ENCODE measurements at regions not wholly inside any gene's neighbourhood (a gene's known extent, or its start where the extent isn't known, plus 50 kb on each side); places are given as distances from the start of the nearest gene placed in this dataset.

- no peaks in the 10 kb centered on the region for H3K27me3 ChIP-seq (ENCODE audit: control insufficient read depth, insufficient read depth, low read length)
- FAIRE-seq (peak; percentile 97), DNase-seq (ENCODE audit: low read depth) (no peak)
- no peak for TF ChIP-seq CTCF (IDR thresholded peaks at IDR 0.05; ENCODE audit: insufficient read depth, low read length, severe bottlenecking)
- no peaks in the 10 kb centered on the region for H3K36me3 ChIP-seq (ENCODE audit: control insufficient read depth, insufficient read depth, low read length)
- H3K4me3 ChIP-seq (ENCODE audit: low read depth, low read length): no peak overlapping the region
Measured at GRCh38 chr22:49213731-49214352, 613.8 kb downstream of the BRD1 start.

- no peaks in the 10 kb centered on the region for H3K36me3 ChIP-seq (ENCODE audit: control insufficient read depth, insufficient read depth, low read length)
- H3K4me3 ChIP-seq (ENCODE audit: low read depth, low read length): no peak overlapping the region
- FAIRE-seq (no peak), DNase-seq (ENCODE audit: low read depth) (no peak)
- H3K27me3 ChIP-seq (ENCODE audit: control insufficient read depth, insufficient read depth, low read length): no peaks in the 10 kb centered on the region
- no peak for TF ChIP-seq CTCF (IDR thresholded peaks at IDR 0.05; ENCODE audit: insufficient read depth, low read length, severe bottlenecking)
Measured at GRCh38 chr22:49212466-49212865, 615.2 kb downstream of the BRD1 start.

GRCh38 chr22:49212002-49212401 lies 615.7 kb downstream of the BRD1 start:
- no peaks in the 10 kb centered on the region for H3K36me3 ChIP-seq (ENCODE audit: control insufficient read depth, insufficient read depth, low read length)
- no peak for DNase-seq (ENCODE audit: low read depth)
- no peaks in the 10 kb centered on the region for H3K27me3 ChIP-seq (ENCODE audit: control insufficient read depth, insufficient read depth, low read length)
- no peak for TF ChIP-seq CTCF (IDR thresholded peaks at IDR 0.05; ENCODE audit: insufficient read depth, low read length, severe bottlenecking)
- FAIRE-seq: no peak
- no peak overlapping the region for H3K4me3 ChIP-seq (ENCODE audit: low read depth, low read length)

- TF ChIP-seq CTCF (IDR thresholded peaks at IDR 0.05; ENCODE audit: insufficient read depth, low read length, severe bottlenecking): no peak
- H3K27me3 ChIP-seq (ENCODE audit: control insufficient read depth, insufficient read depth, low read length): no peaks in the 10 kb centered on the region
- H3K4me3 ChIP-seq (ENCODE audit: low read depth, low read length): no peak overlapping the region
- DNase-seq (ENCODE audit: low read depth): no peak
- FAIRE-seq: no peak
- H3K36me3 ChIP-seq (ENCODE audit: control insufficient read depth, insufficient read depth, low read length): no peaks in the 10 kb centered on the region
Measured at GRCh38 chr22:49211176-49211575, 616.5 kb downstream of the BRD1 start.

- no peak for DNase-seq (ENCODE audit: low read depth)
Measured at GRCh38 chr22:49210606-49211005, 617.1 kb downstream of the BRD1 start.

More at GRCh38 chr22:49210606-49211005, 617.1 kb downstream of the BRD1 start:
- Histone ChIP-seq H3K36me3 (ENCODE audit: control insufficient read depth, insufficient read depth, low read length) (no peaks in the 10 kb centered on the region), H3K4me3 (ENCODE audit: low read depth, low read length) (no peak overlapping the region), H3K27me3 (ENCODE audit: control insufficient read depth, insufficient read depth, low read length) (no peaks in the 10 kb centered on the region)
- TF ChIP-seq CTCF (IDR thresholded peaks at IDR 0.05; ENCODE audit: insufficient read depth, low read length, severe bottlenecking): no peak
- FAIRE-seq: no peak

Measured in bronchial epithelial cell (primary cell).